Bronchial epithelial cell (primary cell): ENCODE measurements at regions not wholly inside any gene's neighbourhood (a gene's known extent, or its start where the extent isn't known, plus 50 kb on each side); places are given as distances from the start of the nearest gene placed in this dataset.
A peak's percentile ranks its signal among the peaks of the same experiment; 100 is the strongest.
"Not testable (repeated sequence)": the region's sequence is repeated elsewhere in the genome, so short reads cannot be mapped to it uniquely, and the experiment has no call there.

Experiments used
- DNase-seq: peaks from one replicate; pipeline ENCODE4 v3.0.0-alpha.2; 2010; ENCODE audit warnings: low read depth
- FAIRE-seq: peaks from 2 replicates; lab custom pipeline; 2011; peaks lifted over from hg19 to GRCh38; lab: Jason Lieb, UNC
- H3K27me3 ChIP-seq: 2 replicates; pipeline ENCODE4 v1.5.1; 2011; ENCODE audit warnings: low read length; ENCODE audit not compliant: control insufficient read depth, insufficient read depth
- H3K36me3 ChIP-seq: 2 replicates; pipeline ENCODE4 v1.5.1; 2011; ENCODE audit warnings: low read length; ENCODE audit not compliant: control insufficient read depth, insufficient read depth
- H3K4me3 ChIP-seq: 2 replicates; pipeline ENCODE4 v1.5.1; 2011; ENCODE audit warnings: mild to moderate bottlenecking, low read depth, low read length, control low read depth
- CTCF ChIP-seq: IDR thresholded peaks from 2 replicates; pipeline ENCODE4 v1.5.1; 2011; ENCODE audit warnings: mild to moderate bottlenecking, moderate library complexity, low read length, control low read depth, inconsistent platforms; ENCODE audit not compliant: insufficient read depth, severe bottlenecking

- Histone ChIP-seq H3K36me3 (no peaks in the 10 kb centered on the region), H3K27me3 (no peaks in the 10 kb centered on the region), H3K4me3 (no peak overlapping the region)
- DNase-seq (no peak), FAIRE-seq (no peak)
- TF ChIP-seq CTCF: no peak
These were observed 388.1 kb upstream of the PRR20A start for GRCh38 chr13:56752636-56753035.

GRCh38 chr13:56755181-56755935 lies 385.4 kb upstream of the PRR20A start:
- FAIRE-seq (no peak), DNase-seq (peak; percentile 26)
- Histone ChIP-seq H3K27me3 (no peaks in the 10 kb centered on the region), H3K36me3 (no peaks in the 10 kb centered on the region), H3K4me3 (no peak overlapping the region)
- peak; percentile 11 for TF ChIP-seq CTCF

GRCh38 chr13:56763333-56763732 lies 377.4 kb upstream of the PRR20A start:
- not testable (repeated sequence) for H3K4me3 ChIP-seq, H3K36me3 ChIP-seq, H3K27me3 ChIP-seq
- FAIRE-seq (peak; percentile 23), DNase-seq (peak; percentile 5)

GRCh38 chr13:56773148-56773547 lies 367.6 kb upstream of the PRR20A start:
- Histone ChIP-seq H3K27me3 (no peaks in the 10 kb centered on the region), H3K36me3 (no peaks in the 10 kb centered on the region), H3K4me3 (no peak overlapping the region)
- no peak for DNase-seq
- TF ChIP-seq CTCF: no peak
- FAIRE-seq: no peak

GRCh38 chr13:56789527-56789926 lies 351.2 kb upstream of the PRR20A start:
- H3K4me3 ChIP-seq: no peak overlapping the region
- FAIRE-seq (no peak), DNase-seq (peak; percentile 3)
- H3K27me3 ChIP-seq: no peaks in the 10 kb centered on the region
- H3K36me3 ChIP-seq: no peaks in the 10 kb centered on the region
- TF ChIP-seq CTCF: no peak

GRCh38 chr13:56837161-56837560 lies 303.6 kb upstream of the PRR20A start:
- TF ChIP-seq CTCF: no peak
- Histone ChIP-seq H3K36me3 (no peaks in the 10 kb centered on the region), H3K27me3 (no peaks in the 10 kb centered on the region), H3K4me3 (no peak overlapping the region)
- DNase-seq (no peak), FAIRE-seq (no peak)
